AG09319 (cell line): ENCODE measurements at regions not wholly inside any gene's neighbourhood (a gene's known extent, or its start where the extent isn't known, plus 50 kb on each side); places are given as distances from the start of the nearest gene placed in this dataset.

ENCODE experiments used
- DNase-seq: peaks from one replicate; pipeline ENCODE4 v3.0.0-alpha.2; 2010; ENCODE audit warnings: low read depth; ENCODE audit errors: extremely low read depth
- TF ChIP-seq, protein P1 (sequence below): IDR thresholded peaks from 2 replicates; pipeline ENCODE4 v1.5.1; 2011; ENCODE audit warnings: low read depth, mild to moderate bottlenecking, inconsistent platforms, low read length, moderate library complexity

DNA sequence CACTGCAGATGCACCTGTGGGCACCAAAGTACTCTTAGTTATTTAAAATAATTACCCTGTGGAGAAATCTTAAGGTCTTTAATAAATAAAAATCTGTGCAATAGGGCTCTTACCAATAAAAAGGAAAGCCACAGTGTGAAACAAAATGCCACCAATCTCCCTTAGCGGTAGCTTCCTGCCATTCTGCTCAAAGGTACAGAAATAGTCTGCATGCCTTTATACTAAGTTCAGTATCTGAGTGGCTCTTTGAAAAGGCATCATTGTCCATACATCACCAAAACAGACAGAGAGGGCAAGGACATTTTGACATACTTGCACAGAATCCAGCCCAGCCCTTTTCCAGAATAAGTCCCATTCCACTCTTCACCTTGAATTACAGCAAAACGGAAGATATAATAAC lies 161.0 kb downstream of the KLF12 start:
- TF ChIP-seq, protein P1, sequence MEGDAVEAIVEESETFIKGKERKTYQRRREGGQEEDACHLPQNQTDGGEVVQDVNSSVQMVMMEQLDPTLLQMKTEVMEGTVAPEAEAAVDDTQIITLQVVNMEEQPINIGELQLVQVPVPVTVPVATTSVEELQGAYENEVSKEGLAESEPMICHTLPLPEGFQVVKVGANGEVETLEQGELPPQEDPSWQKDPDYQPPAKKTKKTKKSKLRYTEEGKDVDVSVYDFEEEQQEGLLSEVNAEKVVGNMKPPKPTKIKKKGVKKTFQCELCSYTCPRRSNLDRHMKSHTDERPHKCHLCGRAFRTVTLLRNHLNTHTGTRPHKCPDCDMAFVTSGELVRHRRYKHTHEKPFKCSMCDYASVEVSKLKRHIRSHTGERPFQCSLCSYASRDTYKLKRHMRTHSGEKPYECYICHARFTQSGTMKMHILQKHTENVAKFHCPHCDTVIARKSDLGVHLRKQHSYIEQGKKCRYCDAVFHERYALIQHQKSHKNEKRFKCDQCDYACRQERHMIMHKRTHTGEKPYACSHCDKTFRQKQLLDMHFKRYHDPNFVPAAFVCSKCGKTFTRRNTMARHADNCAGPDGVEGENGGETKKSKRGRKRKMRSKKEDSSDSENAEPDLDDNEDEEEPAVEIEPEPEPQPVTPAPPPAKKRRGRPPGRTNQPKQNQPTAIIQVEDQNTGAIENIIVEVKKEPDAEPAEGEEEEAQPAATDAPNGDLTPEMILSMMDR = no peak
- DNase-seq = no peak

DNA sequence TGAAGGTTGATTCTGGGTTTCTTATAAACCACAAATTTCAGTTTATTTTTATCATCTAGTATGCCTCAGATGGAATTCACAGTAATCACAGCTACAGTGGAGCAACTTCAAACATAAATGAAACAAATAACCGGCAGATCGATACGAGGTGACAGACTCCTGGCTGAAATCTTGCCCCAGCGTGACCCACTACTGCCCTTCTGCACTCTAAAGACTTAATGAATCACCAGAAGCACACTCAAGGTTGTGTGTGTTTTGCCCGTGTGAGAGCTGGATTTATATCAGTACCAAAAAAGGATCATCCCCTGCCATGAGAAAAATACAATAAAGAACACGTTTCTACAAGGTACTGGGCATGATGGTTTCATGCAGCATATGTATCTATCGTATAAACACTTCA lies 161.7 kb downstream of the KLF12 start:
- DNase-seq = no peak

GRCh38 chr13:73971481-73971880 lies 162.7 kb downstream of the KLF12 start:
- no peak for DNase-seq
- TF ChIP-seq, protein P1 = no peak

More for the DNA sequence above, 161.7 kb downstream of the KLF12 start:
- TF ChIP-seq, protein P1 = no peak

DNA sequence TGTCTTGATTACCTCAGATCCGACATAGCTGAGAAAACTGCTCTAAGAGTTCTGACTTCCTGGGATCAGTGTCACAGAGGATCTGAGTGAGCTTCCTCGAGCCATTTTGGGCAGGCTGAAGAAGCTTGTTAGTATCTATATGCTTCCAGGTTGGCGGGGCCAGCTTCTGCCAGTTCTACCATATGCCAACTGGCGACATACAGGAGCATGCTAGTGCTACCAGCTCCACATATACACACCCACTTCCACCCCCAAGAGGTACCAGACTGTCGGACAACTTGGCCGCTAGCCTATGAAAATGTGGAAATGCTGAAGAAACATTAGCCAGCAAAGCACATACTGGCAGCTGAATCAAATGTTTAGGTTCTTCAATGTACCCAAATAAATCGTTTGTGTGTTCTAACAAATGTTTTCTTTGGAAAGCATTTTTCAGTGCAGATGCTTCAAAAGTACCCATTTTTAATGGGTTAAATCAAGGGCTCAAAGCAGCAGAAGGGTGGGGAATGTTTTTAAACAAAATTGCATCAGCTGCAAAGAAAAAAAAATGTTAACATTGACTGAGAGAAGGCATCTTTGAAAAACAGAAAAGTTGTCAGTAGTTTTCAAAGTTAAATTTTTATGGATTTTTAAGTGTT lies 163.7 kb downstream of the KLF12 start:
- TF ChIP-seq, protein P1 = no peak
- no peak for DNase-seq

DNA sequence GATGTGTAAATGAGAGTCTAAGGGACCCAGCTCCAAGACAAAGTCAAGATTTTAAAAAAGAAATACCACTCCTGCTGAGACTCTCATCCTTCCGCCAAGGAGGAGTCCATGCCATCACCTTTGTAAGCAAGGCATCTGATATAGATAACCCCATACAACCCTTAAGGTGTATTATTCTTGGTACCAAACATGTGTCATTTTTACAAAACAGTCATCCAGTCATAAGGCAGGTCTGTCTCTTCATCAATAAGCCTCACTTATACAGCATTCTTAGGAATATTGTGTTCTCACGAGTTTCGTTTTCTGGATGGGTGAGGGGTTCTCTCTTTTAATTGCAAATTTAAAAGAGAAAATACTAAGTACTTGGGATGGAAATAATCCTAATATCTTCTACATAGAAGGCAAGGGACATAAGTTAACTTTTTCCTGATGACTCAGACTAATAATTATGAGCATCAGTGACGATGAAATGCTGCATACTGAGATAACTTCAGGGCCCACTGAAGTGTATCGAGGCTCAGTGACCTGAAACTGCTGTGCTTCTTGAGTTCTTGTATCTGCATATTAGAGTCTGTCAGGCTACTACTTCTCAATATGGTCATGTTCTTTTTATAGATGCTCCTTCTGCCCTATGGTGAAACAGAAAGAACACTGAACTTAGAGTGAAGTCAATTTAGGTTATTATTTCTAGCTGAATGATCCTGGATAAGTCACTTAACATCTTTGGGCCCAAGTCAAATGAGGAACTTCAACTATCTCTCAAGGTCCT lies 166.6 kb downstream of the KLF12 start:
- DNase-seq = no peak
- TF ChIP-seq, protein P1 = no peak

- TF ChIP-seq, protein P1 = no peak
- no peak for DNase-seq
These were observed 167.9 kb downstream of the KLF12 start for GRCh38 chr13:73966331-73966730.

- no peak for DNase-seq
- TF ChIP-seq, protein P1 = no peak
These were observed 171.9 kb downstream of the KLF12 start for GRCh38 chr13:73962284-73962683.
